ENCODE measurements at regions not wholly inside any gene's neighbourhood (a gene's known extent, or its start where the extent isn't known, plus 50 kb on each side); places are given as distances from the start of the nearest gene placed in this dataset.
A peak's percentile ranks its signal among the peaks of the same experiment; 100 is the strongest.

DNA sequence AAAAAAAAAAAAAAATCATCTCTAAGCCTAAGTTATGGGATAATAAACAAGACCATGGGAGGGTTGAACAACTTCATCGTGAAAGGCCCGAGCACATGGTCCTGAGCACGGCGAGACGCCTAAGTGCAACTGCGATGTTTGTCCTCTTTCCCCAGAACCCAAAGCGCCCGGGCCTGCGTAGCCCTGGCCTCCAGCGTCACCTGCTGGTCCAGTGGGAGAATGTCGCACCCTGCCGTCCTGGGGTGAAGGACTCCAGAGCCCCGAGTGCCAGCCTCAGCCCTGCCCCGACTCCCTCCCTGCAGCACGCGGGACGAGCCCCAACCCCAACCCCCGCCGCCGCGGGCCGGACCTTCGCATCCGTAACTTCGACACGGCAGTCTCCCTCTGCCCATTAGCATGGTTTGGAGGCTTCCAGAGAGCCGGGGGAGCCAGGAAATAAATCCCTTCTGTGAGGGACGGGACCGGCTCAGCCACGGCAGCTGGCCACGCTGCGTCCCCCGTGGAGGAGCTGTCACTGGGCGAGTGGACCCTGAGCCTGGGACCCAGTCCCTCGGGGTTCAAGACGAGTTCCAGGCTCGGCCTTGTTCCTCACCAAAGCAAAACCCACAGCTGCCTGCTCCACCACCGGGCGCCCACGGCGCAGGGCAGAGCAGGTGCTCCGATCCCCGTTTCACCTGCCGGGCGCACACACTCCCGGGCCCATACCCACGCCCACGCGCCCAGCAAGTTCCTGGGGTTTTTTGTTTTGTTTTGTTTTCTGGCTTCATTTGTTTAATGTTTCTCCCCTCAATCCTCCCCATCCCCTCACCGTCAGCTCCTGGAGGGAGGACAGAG lies 132.5 kb upstream of the HAND1 start (continued):
- no peak for TF ChIP-seq ZNF781 (CRISPR knock-in tag; IDR thresholded peaks at IDR 0.05; ENCODE audit: borderline replicate concordance, not compliant biosample characterization)
- no peak for TF ChIP-seq PTBP1 (IDR thresholded peaks at IDR 0.05; ENCODE audit: low read depth, low read length, poor library complexity, severe bottlenecking)
- TF ChIP-seq ZNF282 (IDR thresholded peaks at IDR 0.05; ENCODE audit: partially characterized antibody), result no peak
- no peak for TF ChIP-seq XBP1 (CRISPR knock-in tag; IDR thresholded peaks at IDR 0.05)
- no peak for TF ChIP-seq ZNF747 (CRISPR knock-in tag; IDR thresholded peaks at IDR 0.05; ENCODE audit: borderline replicate concordance)
- peak; percentile 27; the same call in 1 of the 2 replicates for TF ChIP-seq KDM4B (CRISPR knock-in tag; IDR thresholded peaks at IDR 0.05)
- no peak for TF ChIP-seq GZF1 (CRISPR knock-in tag; IDR thresholded peaks at IDR 0.05)
- no peak for TF ChIP-seq ZNF101 (CRISPR knock-in tag; IDR thresholded peaks at IDR 0.05; ENCODE audit: borderline replicate concordance, low read depth)
- TF ChIP-seq HOXD1 (CRISPR knock-in tag; IDR thresholded peaks at IDR 0.05), result no peak
- peak; percentile 43; the same call in 1 of the 2 replicates for TF ChIP-seq NFKB2 (CRISPR knock-in tag; IDR thresholded peaks at IDR 0.05; ENCODE audit: borderline replicate concordance)
- TF ChIP-seq JUN (CRISPR knock-in tag; IDR thresholded peaks at IDR 0.05), result no peak
- TF ChIP-seq NAIF1 (CRISPR knock-in tag; IDR thresholded peaks at IDR 0.05; ENCODE audit: borderline replicate concordance), result no peak
- TF ChIP-seq, protein P1, sequence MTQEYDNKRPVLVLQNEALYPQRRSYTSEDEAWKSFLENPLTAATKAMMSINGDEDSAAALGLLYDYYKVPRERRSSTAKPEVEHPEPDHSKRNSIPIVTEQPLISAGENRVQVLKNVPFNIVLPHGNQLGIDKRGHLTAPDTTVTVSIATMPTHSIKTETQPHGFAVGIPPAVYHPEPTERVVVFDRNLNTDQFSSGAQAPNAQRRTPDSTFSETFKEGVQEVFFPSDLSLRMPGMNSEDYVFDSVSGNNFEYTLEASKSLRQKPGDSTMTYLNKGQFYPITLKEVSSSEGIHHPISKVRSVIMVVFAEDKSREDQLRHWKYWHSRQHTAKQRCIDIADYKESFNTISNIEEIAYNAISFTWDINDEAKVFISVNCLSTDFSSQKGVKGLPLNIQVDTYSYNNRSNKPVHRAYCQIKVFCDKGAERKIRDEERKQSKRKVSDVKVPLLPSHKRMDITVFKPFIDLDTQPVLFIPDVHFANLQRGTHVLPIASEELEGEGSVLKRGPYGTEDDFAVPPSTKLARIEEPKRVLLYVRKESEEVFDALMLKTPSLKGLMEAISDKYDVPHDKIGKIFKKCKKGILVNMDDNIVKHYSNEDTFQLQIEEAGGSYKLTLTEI (CRISPR knock-in tag; conservative IDR thresholded peaks at IDR 0.05), result no peak
- TF ChIP-seq AGO1 (IDR thresholded peaks at IDR 0.05; ENCODE audit: low read depth, low read length, poor library complexity, severe bottlenecking), result no peak
- TF ChIP-seq, protein P2, sequence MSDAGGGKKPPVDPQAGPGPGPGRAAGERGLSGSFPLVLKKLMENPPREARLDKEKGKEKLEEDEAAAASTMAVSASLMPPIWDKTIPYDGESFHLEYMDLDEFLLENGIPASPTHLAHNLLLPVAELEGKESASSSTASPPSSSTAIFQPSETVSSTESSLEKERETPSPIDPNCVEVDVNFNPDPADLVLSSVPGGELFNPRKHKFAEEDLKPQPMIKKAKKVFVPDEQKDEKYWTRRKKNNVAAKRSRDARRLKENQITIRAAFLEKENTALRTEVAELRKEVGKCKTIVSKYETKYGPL (CRISPR knock-in tag; IDR thresholded peaks at IDR 0.05), result no peak
- TF ChIP-seq ZNF44 (CRISPR knock-in tag; IDR thresholded peaks at IDR 0.05), result no peak
- no peak for TF ChIP-seq ELF3 (CRISPR knock-in tag; IDR thresholded peaks at IDR 0.05)
- no peak for TF ChIP-seq ZNF614 (CRISPR knock-in tag; IDR thresholded peaks at IDR 0.05; ENCODE audit: borderline replicate concordance)
- TF ChIP-seq CREM (IDR thresholded peaks at IDR 0.05), result no peak
- TF ChIP-seq CREM (CRISPR knock-in tag; IDR thresholded peaks at IDR 0.05), result no peak
- TF ChIP-seq, protein P3, sequence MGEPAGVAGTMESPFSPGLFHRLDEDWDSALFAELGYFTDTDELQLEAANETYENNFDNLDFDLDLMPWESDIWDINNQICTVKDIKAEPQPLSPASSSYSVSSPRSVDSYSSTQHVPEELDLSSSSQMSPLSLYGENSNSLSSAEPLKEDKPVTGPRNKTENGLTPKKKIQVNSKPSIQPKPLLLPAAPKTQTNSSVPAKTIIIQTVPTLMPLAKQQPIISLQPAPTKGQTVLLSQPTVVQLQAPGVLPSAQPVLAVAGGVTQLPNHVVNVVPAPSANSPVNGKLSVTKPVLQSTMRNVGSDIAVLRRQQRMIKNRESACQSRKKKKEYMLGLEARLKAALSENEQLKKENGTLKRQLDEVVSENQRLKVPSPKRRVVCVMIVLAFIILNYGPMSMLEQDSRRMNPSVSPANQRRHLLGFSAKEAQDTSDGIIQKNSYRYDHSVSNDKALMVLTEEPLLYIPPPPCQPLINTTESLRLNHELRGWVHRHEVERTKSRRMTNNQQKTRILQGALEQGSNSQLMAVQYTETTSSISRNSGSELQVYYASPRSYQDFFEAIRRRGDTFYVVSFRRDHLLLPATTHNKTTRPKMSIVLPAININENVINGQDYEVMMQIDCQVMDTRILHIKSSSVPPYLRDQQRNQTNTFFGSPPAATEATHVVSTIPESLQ (CRISPR knock-in tag; conservative IDR thresholded peaks at IDR 0.05), result no peak
- TF ChIP-seq, protein P4, sequence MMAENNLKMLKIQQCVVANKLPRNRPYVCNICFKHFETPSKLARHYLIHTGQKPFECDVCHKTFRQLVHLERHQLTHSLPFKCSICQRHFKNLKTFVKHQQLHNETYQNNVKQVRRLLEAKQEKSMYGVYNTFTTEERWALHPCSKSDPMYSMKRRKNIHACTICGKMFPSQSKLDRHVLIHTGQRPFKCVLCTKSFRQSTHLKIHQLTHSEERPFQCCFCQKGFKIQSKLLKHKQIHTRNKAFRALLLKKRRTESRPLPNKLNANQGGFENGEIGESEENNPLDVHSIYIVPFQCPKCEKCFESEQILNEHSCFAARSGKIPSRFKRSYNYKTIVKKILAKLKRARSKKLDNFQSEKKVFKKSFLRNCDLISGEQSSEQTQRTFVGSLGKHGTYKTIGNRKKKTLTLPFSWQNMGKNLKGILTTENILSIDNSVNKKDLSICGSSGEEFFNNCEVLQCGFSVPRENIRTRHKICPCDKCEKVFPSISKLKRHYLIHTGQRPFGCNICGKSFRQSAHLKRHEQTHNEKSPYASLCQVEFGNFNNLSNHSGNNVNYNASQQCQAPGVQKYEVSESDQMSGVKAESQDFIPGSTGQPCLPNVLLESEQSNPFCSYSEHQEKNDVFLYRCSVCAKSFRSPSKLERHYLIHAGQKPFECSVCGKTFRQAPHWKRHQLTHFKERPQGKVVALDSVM (CRISPR knock-in tag; IDR thresholded peaks at IDR 0.05), result no peak
